Astrocyte (in vitro differentiated cells and primary cell): ENCODE measurements at regions not wholly inside any gene's neighbourhood (a gene's known extent, or its start where the extent isn't known, plus 50 kb on each side); places are given as distances from the start of the nearest gene placed in this dataset.

ENCODE experiments used
- DNase-seq: peaks from one replicate; pipeline ENCODE4 v3.0.0-alpha.2; 2010; ENCODE audit warnings: low read depth
- FAIRE-seq: peaks from 2 replicates; lab custom pipeline; 2011; peaks lifted over from hg19 to GRCh38; lab: Jason Lieb, UNC
- H2AFZ ChIP-seq: 2 replicates; pipeline ENCODE4 v1.6.0; 2012; ENCODE audit warnings: low read depth, low read length, inconsistent platforms
- H3K27ac ChIP-seq: 2 replicates; pipeline ENCODE4 v1.5.1; 2011; ENCODE audit warnings: low read depth, low read length, inconsistent platforms
- H3K27me3 ChIP-seq: 2 replicates; pipeline ENCODE4 v1.6.0; 2011; ENCODE audit warnings: low read length, inconsistent platforms; ENCODE audit not compliant: insufficient read depth
- H3K36me3 ChIP-seq: 2 replicates; pipeline ENCODE4 v1.5.1; 2011; ENCODE audit warnings: low read length, inconsistent platforms; ENCODE audit not compliant: insufficient read depth
- H3K4me1 ChIP-seq: 2 replicates; pipeline ENCODE4 v1.5.1; 2011; ENCODE audit warnings: low read length, inconsistent platforms; ENCODE audit not compliant: insufficient read depth
- H3K4me2 ChIP-seq: 2 replicates; pipeline ENCODE4 v1.6.0; 2012; ENCODE audit warnings: low read length, inconsistent platforms
- H3K4me3 ChIP-seq: 2 replicates; pipeline ENCODE4 v1.5.1; 2011; ENCODE audit warnings: low read depth, mild to moderate bottlenecking, low read length, inconsistent platforms; ENCODE audit not compliant: insufficient read depth
- H3K79me2 ChIP-seq: 2 replicates; pipeline ENCODE4 v1.6.0; 2012; ENCODE audit warnings: mild to moderate bottlenecking, low read length, inconsistent platforms; ENCODE audit not compliant: insufficient read depth
- H3K9ac ChIP-seq: 2 replicates; pipeline ENCODE4 v1.6.0; 2012; ENCODE audit warnings: mild to moderate bottlenecking, low read length, inconsistent platforms
- H3K9me3 ChIP-seq: 2 replicates; pipeline ENCODE4 v1.5.1; 2012; ENCODE audit warnings: low read depth, mild to moderate bottlenecking, low read length, inconsistent platforms; ENCODE audit not compliant: insufficient read depth
- H4K20me1 ChIP-seq: 2 replicates; pipeline ENCODE4 v1.6.0; 2012; ENCODE audit warnings: low read length, inconsistent platforms; ENCODE audit not compliant: insufficient read depth
- H3K27ac Mint-ChIP-seq: one replicate; pipeline ENCODE4 v1.8.0; 2021; ENCODE audit warnings: mild to moderate bottlenecking, mixed read lengths; ENCODE audit not compliant: unreplicated experiment
- H3K27me3 Mint-ChIP-seq: one replicate; pipeline ENCODE4 v1.8.0; 2021; ENCODE audit warnings: low read depth, mixed read lengths; ENCODE audit not compliant: unreplicated experiment
- H3K36me3 Mint-ChIP-seq: one replicate; pipeline ENCODE4 v1.8.0; 2021; ENCODE audit warnings: low read depth, mixed read lengths; ENCODE audit not compliant: unreplicated experiment
- H3K4me1 Mint-ChIP-seq: one replicate; pipeline ENCODE4 v1.8.0; 2021; ENCODE audit warnings: low read depth, mixed read lengths; ENCODE audit not compliant: unreplicated experiment
- H3K4me3 Mint-ChIP-seq: one replicate; pipeline ENCODE4 v1.8.0; 2021; ENCODE audit warnings: mild to moderate bottlenecking, moderate library complexity, mixed read lengths; ENCODE audit not compliant: unreplicated experiment
- H3K9me3 Mint-ChIP-seq: one replicate; pipeline ENCODE4 v1.8.0; 2021; ENCODE audit warnings: mild to moderate bottlenecking, mixed read lengths; ENCODE audit not compliant: unreplicated experiment
- EZH2 ChIP-seq: IDR thresholded peaks from 2 replicates; pipeline ENCODE4 v1.6.1; 2012; ENCODE audit warnings: mild to moderate bottlenecking, low read length, inconsistent platforms; ENCODE audit not compliant: insufficient read depth
- TF ChIP-seq, protein P1 (sequence below): IDR thresholded peaks from 2 replicates; pipeline ENCODE4 v1.5.1; 2011; ENCODE audit warnings: low read depth, mild to moderate bottlenecking, inconsistent platforms, low read length, moderate library complexity; ENCODE audit not compliant: insufficient read depth

DNA sequence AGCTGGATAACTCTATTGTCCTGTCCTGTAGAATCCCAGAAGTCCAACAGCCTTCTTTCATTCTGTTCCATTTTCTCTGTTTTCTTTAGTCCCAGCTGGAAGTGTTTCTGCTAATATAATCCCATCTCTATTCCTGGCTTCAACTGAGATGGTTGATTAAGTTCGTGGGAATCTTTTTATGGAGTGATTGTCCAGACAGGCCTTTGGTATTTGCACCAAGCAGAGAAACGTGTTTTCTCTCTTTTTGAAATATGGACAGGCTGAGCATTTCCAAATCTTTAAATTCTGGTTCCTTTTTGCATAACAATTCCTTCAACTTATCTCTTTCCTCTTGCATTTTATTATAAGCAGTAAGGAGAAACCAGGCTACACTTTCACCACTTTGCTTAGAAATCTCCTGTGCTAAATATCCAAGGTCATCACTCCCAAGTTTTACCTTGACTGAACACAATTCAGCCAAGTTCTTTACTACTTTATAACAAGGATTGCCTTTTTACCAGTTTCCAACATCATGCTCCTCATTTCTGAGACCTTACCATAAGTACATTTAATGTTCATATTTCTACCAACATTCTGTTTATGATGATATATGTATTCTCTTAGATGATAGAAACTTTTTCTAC is 108.8 kb downstream of the ZFP36L2 start:
- H3K4me3 ChIP-seq = no peak overlapping the region
- H4K20me1 ChIP-seq = no peaks in the 10 kb centered on the region
- H3K9ac ChIP-seq = no peak overlapping the region
- no peak overlapping the region for H3K27ac ChIP-seq
- H3K27ac Mint-ChIP-seq = no peak overlapping the region
- no peaks in the 10 kb centered on the region for H3K9me3 ChIP-seq
- H2AFZ ChIP-seq = no peak overlapping the region
- DNase-seq = no peak
- H3K36me3 ChIP-seq = no peaks in the 10 kb centered on the region
- H3K4me1 ChIP-seq = no peaks in the 10 kb centered on the region
- H3K9me3 Mint-ChIP-seq = peaks cover 11% of the 10 kb centered on the region
- no peak for FAIRE-seq
- H3K36me3 Mint-ChIP-seq = peaks cover 2% of the 10 kb centered on the region
- H3K4me1 Mint-ChIP-seq = peaks cover 4% of the 10 kb centered on the region
- TF ChIP-seq, protein P1, sequence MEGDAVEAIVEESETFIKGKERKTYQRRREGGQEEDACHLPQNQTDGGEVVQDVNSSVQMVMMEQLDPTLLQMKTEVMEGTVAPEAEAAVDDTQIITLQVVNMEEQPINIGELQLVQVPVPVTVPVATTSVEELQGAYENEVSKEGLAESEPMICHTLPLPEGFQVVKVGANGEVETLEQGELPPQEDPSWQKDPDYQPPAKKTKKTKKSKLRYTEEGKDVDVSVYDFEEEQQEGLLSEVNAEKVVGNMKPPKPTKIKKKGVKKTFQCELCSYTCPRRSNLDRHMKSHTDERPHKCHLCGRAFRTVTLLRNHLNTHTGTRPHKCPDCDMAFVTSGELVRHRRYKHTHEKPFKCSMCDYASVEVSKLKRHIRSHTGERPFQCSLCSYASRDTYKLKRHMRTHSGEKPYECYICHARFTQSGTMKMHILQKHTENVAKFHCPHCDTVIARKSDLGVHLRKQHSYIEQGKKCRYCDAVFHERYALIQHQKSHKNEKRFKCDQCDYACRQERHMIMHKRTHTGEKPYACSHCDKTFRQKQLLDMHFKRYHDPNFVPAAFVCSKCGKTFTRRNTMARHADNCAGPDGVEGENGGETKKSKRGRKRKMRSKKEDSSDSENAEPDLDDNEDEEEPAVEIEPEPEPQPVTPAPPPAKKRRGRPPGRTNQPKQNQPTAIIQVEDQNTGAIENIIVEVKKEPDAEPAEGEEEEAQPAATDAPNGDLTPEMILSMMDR = no peak
- TF ChIP-seq EZH2 = no peak
- peaks cover 6% of the 10 kb centered on the region for H3K27me3 Mint-ChIP-seq
- H3K4me2 ChIP-seq = no peak overlapping the region
- no peaks in the 10 kb centered on the region for H3K79me2 ChIP-seq
- H3K27me3 ChIP-seq = no peaks in the 10 kb centered on the region
- no peak overlapping the region for H3K4me3 Mint-ChIP-seq

DNA sequence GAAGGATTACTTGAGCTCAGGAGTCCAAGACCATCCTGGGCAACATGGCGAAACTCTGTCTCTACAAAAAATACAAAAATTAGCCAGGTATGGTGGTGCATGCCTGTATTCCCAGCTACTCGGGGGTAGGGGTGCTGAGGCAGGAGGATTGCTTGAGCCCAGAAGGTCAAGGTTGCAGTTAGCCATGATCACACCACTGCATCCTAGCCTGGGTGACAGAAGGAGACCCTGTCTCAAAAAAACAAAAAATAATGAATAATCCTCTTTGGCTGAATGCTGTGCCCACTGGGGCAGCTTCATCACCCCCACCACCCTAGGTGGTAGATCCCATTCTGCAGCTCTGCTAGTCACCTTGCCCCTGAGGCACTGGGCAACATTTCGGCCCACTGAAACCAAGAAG is 109.4 kb downstream of the ZFP36L2 start:
- no peak overlapping the region for H3K4me3 ChIP-seq
- no peaks in the 10 kb centered on the region for H3K4me1 ChIP-seq
- no peaks in the 10 kb centered on the region for H3K9me3 ChIP-seq
- peaks cover 2% of the 10 kb centered on the region for H3K36me3 Mint-ChIP-seq
- H3K27me3 ChIP-seq = no peaks in the 10 kb centered on the region
- H2AFZ ChIP-seq = no peak overlapping the region
- no peaks in the 10 kb centered on the region for H4K20me1 ChIP-seq
- TF ChIP-seq EZH2 = no peak
- TF ChIP-seq, protein P1 = no peak
- H3K4me2 ChIP-seq = no peak overlapping the region
- H3K9me3 Mint-ChIP-seq = peaks cover 11% of the 10 kb centered on the region
- H3K9ac ChIP-seq = no peak overlapping the region
- FAIRE-seq = no peak
- no peaks in the 10 kb centered on the region for H3K36me3 ChIP-seq
- H3K4me3 Mint-ChIP-seq = no peak overlapping the region
- H3K27ac ChIP-seq = no peak overlapping the region
- no peak for DNase-seq
- H3K27ac Mint-ChIP-seq = no peak overlapping the region
- H3K27me3 Mint-ChIP-seq = peaks cover 6% of the 10 kb centered on the region
- H3K4me1 Mint-ChIP-seq = peaks cover 4% of the 10 kb centered on the region
- no peaks in the 10 kb centered on the region for H3K79me2 ChIP-seq

DNA sequence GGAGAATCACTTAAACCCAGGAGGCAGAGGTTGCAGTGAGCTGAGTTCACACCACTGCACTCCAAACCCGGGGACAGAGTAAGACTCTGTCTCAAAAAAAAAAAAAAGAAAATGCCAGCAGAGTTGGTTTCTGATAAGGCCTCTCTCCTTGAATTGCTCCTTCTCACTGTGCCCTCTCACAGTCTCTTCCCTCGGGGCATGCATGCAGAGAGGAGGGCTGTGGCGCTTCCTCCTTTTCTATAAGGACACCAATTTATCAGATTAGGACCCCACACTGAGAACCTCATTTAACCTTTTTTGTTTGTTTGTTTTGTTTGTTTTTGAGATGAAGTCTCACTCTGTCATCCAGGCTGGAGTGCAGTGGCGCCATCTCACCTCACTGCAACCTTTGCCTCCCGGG is 110.5 kb downstream of the ZFP36L2 start:
- H3K9me3 ChIP-seq = no peaks in the 10 kb centered on the region
- no peaks in the 10 kb centered on the region for H4K20me1 ChIP-seq
- Mint-ChIP-seq H3K36me3 (peaks cover 2% of the 10 kb centered on the region), H3K9me3 (peaks cover 11% of the 10 kb centered on the region), H3K4me3 (no peak overlapping the region), H3K27me3 (peaks cover 6% of the 10 kb centered on the region), H3K4me1 (peaks cover 4% of the 10 kb centered on the region), H3K27ac (no peak overlapping the region)
- H3K27ac ChIP-seq = no peak overlapping the region
- TF ChIP-seq, protein P1 = no peak
- TF ChIP-seq EZH2 = no peak
- no peaks in the 10 kb centered on the region for H3K4me1 ChIP-seq
- DNase-seq (no peak), FAIRE-seq (no peak)
- no peaks in the 10 kb centered on the region for H3K36me3 ChIP-seq
- no peak overlapping the region for H2AFZ ChIP-seq
- H3K9ac ChIP-seq = no peak overlapping the region
- no peaks in the 10 kb centered on the region for H3K79me2 ChIP-seq
- no peak overlapping the region for H3K4me2 ChIP-seq
- H3K27me3 ChIP-seq = no peaks in the 10 kb centered on the region
- no peak overlapping the region for H3K4me3 ChIP-seq
